Esophagus muscularis mucosa (tissue), 4 donors: ENCODE measurements at regions not wholly inside any gene's neighbourhood (a gene's known extent, or its start where the extent isn't known, plus 50 kb on each side); places are given as distances from the start of the nearest gene placed in this dataset.
"Not testable (repeated sequence)": the region's sequence is repeated elsewhere in the genome, so short reads cannot be mapped to it uniquely, and the experiment has no call there.

Experiments
- EP300 ChIP-seq: sonication (generic); formaldehyde crosslinking; IDR thresholded peaks from one replicate; pipeline ENCODE4 v1.6.1; 2017; ENCODE audit warnings: antibody characterized with exemption
- POLR2A ChIP-seq: fragments of 450-650 bp; IDR thresholded peaks from one replicate; pipeline ENCODE4 v1.6.1; 2017; ENCODE audit warnings: antibody characterized with exemption, moderate library complexity, mild to moderate bottlenecking, low read depth
- POLR2AphosphoS5 ChIP-seq, 2 donors: sonication (generic); formaldehyde crosslinking; IDR thresholded peaks; one replicate each; pipeline ENCODE4 v1.6.1; 2017; ENCODE audit warnings: antibody characterized with exemption in 2 of 2
- TF ChIP-seq, protein P1 (sequence below), 3 experiments: fragments of 200-600 bp in 2 of 3; fragments of 450-650 bp in 1 of 3; sonication (generic) in 2 of 3; IDR thresholded peaks; one replicate each; pipeline ENCODE4 v1.5.1; 2017 to 2019; ENCODE audit warnings: antibody characterized with exemption in 3 of 3, mild to moderate bottlenecking in 2 of 3, moderate library complexity in 1 of 3

GRCh38 chr2:110292807-110293206 is 80.5 kb upstream of the MTLN start:
- TF ChIP-seq, protein P1, sequence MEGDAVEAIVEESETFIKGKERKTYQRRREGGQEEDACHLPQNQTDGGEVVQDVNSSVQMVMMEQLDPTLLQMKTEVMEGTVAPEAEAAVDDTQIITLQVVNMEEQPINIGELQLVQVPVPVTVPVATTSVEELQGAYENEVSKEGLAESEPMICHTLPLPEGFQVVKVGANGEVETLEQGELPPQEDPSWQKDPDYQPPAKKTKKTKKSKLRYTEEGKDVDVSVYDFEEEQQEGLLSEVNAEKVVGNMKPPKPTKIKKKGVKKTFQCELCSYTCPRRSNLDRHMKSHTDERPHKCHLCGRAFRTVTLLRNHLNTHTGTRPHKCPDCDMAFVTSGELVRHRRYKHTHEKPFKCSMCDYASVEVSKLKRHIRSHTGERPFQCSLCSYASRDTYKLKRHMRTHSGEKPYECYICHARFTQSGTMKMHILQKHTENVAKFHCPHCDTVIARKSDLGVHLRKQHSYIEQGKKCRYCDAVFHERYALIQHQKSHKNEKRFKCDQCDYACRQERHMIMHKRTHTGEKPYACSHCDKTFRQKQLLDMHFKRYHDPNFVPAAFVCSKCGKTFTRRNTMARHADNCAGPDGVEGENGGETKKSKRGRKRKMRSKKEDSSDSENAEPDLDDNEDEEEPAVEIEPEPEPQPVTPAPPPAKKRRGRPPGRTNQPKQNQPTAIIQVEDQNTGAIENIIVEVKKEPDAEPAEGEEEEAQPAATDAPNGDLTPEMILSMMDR (IDR thresholded peaks at IDR 0.05): not testable (repeated sequence)
- TF ChIP-seq POLR2A; POLR2AphosphoS5 (IDR thresholded peaks at IDR 0.05); EP300: not testable (repeated sequence)
